ENCODE measurements at regions not wholly inside any gene's neighbourhood (a gene's known extent, or its start where the extent isn't known, plus 50 kb on each side); places are given as distances from the start of the nearest gene placed in this dataset.

GRCh38 chr13:89057274-89057673 is 1386.1 kb downstream of the SLITRK5 start:
- no peak for TF ChIP-seq CTCF (IDR thresholded peaks at IDR 0.05)
- no peak for TF ChIP-seq ELF4 (CRISPR knock-in tag; IDR thresholded peaks at IDR 0.05; ENCODE audit: low read depth)
- TF ChIP-seq ZNF416 (CRISPR knock-in tag; IDR thresholded peaks at IDR 0.05): no peak
- no peak for TF ChIP-seq MAX (CRISPR knock-in tag; IDR thresholded peaks at IDR 0.05)
- no peak for TF ChIP-seq ARID4B (CRISPR knock-in tag; IDR thresholded peaks at IDR 0.05; ENCODE audit: borderline replicate concordance)
- no peak for TF ChIP-seq ZNF138 (CRISPR knock-in tag; conservative IDR thresholded peaks at IDR 0.05)
- TF ChIP-seq SP1 (CRISPR knock-in tag; conservative IDR thresholded peaks at IDR 0.05): no peak
- no peak for TF ChIP-seq ETV6 (CRISPR knock-in tag; IDR thresholded peaks at IDR 0.05)
- no peak for TF ChIP-seq USF1 (CRISPR knock-in tag; IDR thresholded peaks at IDR 0.05)
- no peak for TF ChIP-seq ZNF281 (CRISPR knock-in tag; IDR thresholded peaks at IDR 0.05)
- TF ChIP-seq GABPB1 (CRISPR knock-in tag; IDR thresholded peaks at IDR 0.05): no peak
- no peak for TF ChIP-seq MYBL2 (CRISPR knock-in tag; IDR thresholded peaks at IDR 0.05)
- no peak for TF ChIP-seq STAT6 (CRISPR knock-in tag; conservative IDR thresholded peaks at IDR 0.05; ENCODE audit: low read depth)
